Bronchial epithelial cell (primary cell): ENCODE measurements at regions not wholly inside any gene's neighbourhood (a gene's known extent, or its start where the extent isn't known, plus 50 kb on each side); places are given as distances from the start of the nearest gene placed in this dataset.

Source experiments
- DNase-seq: peaks from one replicate; pipeline ENCODE4 v3.0.0-alpha.2; 2010; ENCODE audit warnings: low read depth
- FAIRE-seq: peaks from 2 replicates; lab custom pipeline; 2011; peaks lifted over from hg19 to GRCh38; lab: Jason Lieb, UNC
- H3K27me3 ChIP-seq: 2 replicates; pipeline ENCODE4 v1.5.1; 2011; ENCODE audit warnings: low read length; ENCODE audit not compliant: control insufficient read depth, insufficient read depth
- H3K36me3 ChIP-seq: 2 replicates; pipeline ENCODE4 v1.5.1; 2011; ENCODE audit warnings: low read length; ENCODE audit not compliant: control insufficient read depth, insufficient read depth
- H3K4me3 ChIP-seq: 2 replicates; pipeline ENCODE4 v1.5.1; 2011; ENCODE audit warnings: mild to moderate bottlenecking, low read depth, low read length, control low read depth
- CTCF ChIP-seq: IDR thresholded peaks from 2 replicates; pipeline ENCODE4 v1.5.1; 2011; ENCODE audit warnings: mild to moderate bottlenecking, moderate library complexity, low read length, control low read depth, inconsistent platforms; ENCODE audit not compliant: insufficient read depth, severe bottlenecking

- DNase-seq (no peak), FAIRE-seq (no peak)
- H3K27me3 ChIP-seq: no peaks in the 10 kb centered on the region
- no peak overlapping the region for H3K4me3 ChIP-seq
- TF ChIP-seq CTCF: no peak
- H3K36me3 ChIP-seq: no peaks in the 10 kb centered on the region
Observed at GRCh38 chr2:239576784-239577685, 176.2 kb upstream of the HDAC4 start.

GRCh38 chr2:239575931-239576445 lies 175.2 kb upstream of the HDAC4 start:
- Histone ChIP-seq H3K36me3 (no peaks in the 10 kb centered on the region), H3K4me3 (no peak overlapping the region), H3K27me3 (no peaks in the 10 kb centered on the region)
- no peak for TF ChIP-seq CTCF
- DNase-seq (no peak), FAIRE-seq (no peak)

GRCh38 chr2:239574434-239575156 lies 173.8 kb upstream of the HDAC4 start:
- no peak for DNase-seq
- H3K27me3 ChIP-seq: no peaks in the 10 kb centered on the region
- no peaks in the 10 kb centered on the region for H3K36me3 ChIP-seq
- no peak for TF ChIP-seq CTCF
- no peak for FAIRE-seq
- H3K4me3 ChIP-seq: no peak overlapping the region

- no peak overlapping the region for H3K4me3 ChIP-seq
- no peak for TF ChIP-seq CTCF
- H3K36me3 ChIP-seq: no peaks in the 10 kb centered on the region
- FAIRE-seq (no peak), DNase-seq (no peak)
- H3K27me3 ChIP-seq: no peaks in the 10 kb centered on the region
Observed at GRCh38 chr2:239574054-239574433, 173.2 kb upstream of the HDAC4 start.

- no peak for FAIRE-seq
- no peaks in the 10 kb centered on the region for H3K27me3 ChIP-seq
- no peak overlapping the region for H3K4me3 ChIP-seq
- no peaks in the 10 kb centered on the region for H3K36me3 ChIP-seq
- TF ChIP-seq CTCF: no peak
- no peak for DNase-seq
Observed at GRCh38 chr2:239570971-239571520, 170.2 kb upstream of the HDAC4 start.
